Neuronal stem cell (in vitro differentiated cells): ENCODE measurements at regions not wholly inside any gene's neighbourhood (a gene's known extent, or its start where the extent isn't known, plus 50 kb on each side); places are given as distances from the start of the nearest gene placed in this dataset.

Experiments
- DNase-seq: peaks from one replicate; pipeline ENCODE4 v3.0.0-alpha.2; 2013; ENCODE audit warnings: low spot score
- H2AFZ ChIP-seq: one replicate; pipeline ENCODE4 v1.6.1; 2013; ENCODE audit warnings: mild to moderate bottlenecking, low read length, inconsistent platforms
- H2AK5ac ChIP-seq: 2 replicates; pipeline ENCODE4 v1.6.1; 2013; ENCODE audit warnings: low read depth, mild to moderate bottlenecking, inconsistent platforms, low read length, moderate library complexity, mixed read lengths
- H2BK120ac ChIP-seq: 2 replicates; pipeline ENCODE4 v1.6.1; 2013; ENCODE audit warnings: low read depth, mild to moderate bottlenecking, inconsistent platforms, low read length, moderate library complexity, mixed read lengths
- H2BK12ac ChIP-seq: one replicate; pipeline ENCODE4 v1.6.1; 2013; ENCODE audit warnings: low read length, inconsistent platforms
- H2BK15ac ChIP-seq: 2 replicates; pipeline ENCODE4 v1.6.1; 2013; ENCODE audit warnings: mild to moderate bottlenecking, low read length, inconsistent platforms, mixed read lengths
- H2BK5ac ChIP-seq: one replicate; pipeline ENCODE4 v1.6.1; 2013; ENCODE audit warnings: inconsistent platforms, mild to moderate bottlenecking, low read length, moderate library complexity
- H3K14ac ChIP-seq: one replicate; pipeline ENCODE4 v1.6.1; 2013; ENCODE audit warnings: low read length, inconsistent platforms
- H3K18ac ChIP-seq: 2 replicates; pipeline ENCODE4 v1.6.1; 2013; ENCODE audit warnings: low read length, inconsistent platforms
- H3K23ac ChIP-seq: 2 replicates; pipeline ENCODE4 v1.6.1; 2013; ENCODE audit warnings: low read depth, mild to moderate bottlenecking, mixed read lengths, low read length, inconsistent platforms; ENCODE audit not compliant: poor library complexity
- H3K27ac ChIP-seq: replicated peaks from 3 replicates; pipeline ENCODE4 v1.5.1; 2013; ENCODE audit warnings: low read length, inconsistent platforms
- H3K27me3 ChIP-seq, 3 experiments: 2 replicates each; pipeline ENCODE4 v1.6.1; 2013; ENCODE audit warnings: low read length in 3 of 3, mild to moderate bottlenecking in 2 of 3, inconsistent platforms in 1 of 3, low read depth in 1 of 3, mixed read lengths in 1 of 3, moderate library complexity in 1 of 3; ENCODE audit not compliant: control insufficient read depth in 3 of 3, insufficient read depth in 3 of 3
- H3K36me3 ChIP-seq, 2 donors: replicated peaks in 1 of 2; 2 replicates each; pipeline ENCODE4 v1.6.1; 2013; ENCODE audit warnings: low read length in 2 of 2; ENCODE audit not compliant: control insufficient read depth in 2 of 2, insufficient read depth in 2 of 2
- H3K4ac ChIP-seq: 2 replicates; pipeline ENCODE4 v1.6.1; 2013; ENCODE audit warnings: inconsistent platforms, mild to moderate bottlenecking, low read length, moderate library complexity
- H3K4me1 ChIP-seq, 2 donors: 1 replicate in 1 of 2; 2 replicates in 1 of 2; pipeline ENCODE4 v1.6.1; 2013; ENCODE audit warnings: low read length in 2 of 2, low read depth in 1 of 2; ENCODE audit not compliant: control insufficient read depth in 2 of 2, insufficient read depth in 1 of 2
- H3K4me2 ChIP-seq: one replicate; pipeline ENCODE4 v1.6.1; 2013; ENCODE audit warnings: mild to moderate bottlenecking, low read length, inconsistent platforms; ENCODE audit not compliant: insufficient read depth, poor library complexity, severe bottlenecking
- H3K4me3 ChIP-seq, 2 donors: 2 replicates each; pipeline ENCODE4 v1.5.1; 2013; ENCODE audit warnings: low read length in 2 of 2, mild to moderate bottlenecking in 2 of 2, inconsistent platforms in 1 of 2, moderate library complexity in 1 of 2
- H3K79me1 ChIP-seq: one replicate; pipeline ENCODE4 v1.6.1; 2013; ENCODE audit warnings: low read depth, mild to moderate bottlenecking, inconsistent platforms, low read length, moderate library complexity
- H3K9ac ChIP-seq: one replicate; pipeline ENCODE4 v1.6.1; 2013; ENCODE audit warnings: mild to moderate bottlenecking, low read depth, low read length, inconsistent platforms; ENCODE audit not compliant: poor library complexity
- H3K9me3 ChIP-seq, 2 donors: replicated peaks in 1 of 2; 2 replicates each; pipeline versions ENCODE3 to v1.6.1; 2013; ENCODE audit warnings: low read length in 2 of 2, mild to moderate bottlenecking in 2 of 2, inconsistent platforms in 1 of 2, low read depth in 1 of 2, mixed read lengths in 1 of 2, moderate library complexity in 1 of 2; ENCODE audit not compliant: control insufficient read depth in 2 of 2, insufficient read depth in 1 of 2
- H4K8ac ChIP-seq: one replicate; pipeline ENCODE4 v1.6.1; 2013; ENCODE audit warnings: low read depth, mild to moderate bottlenecking, inconsistent platforms, low read length, moderate library complexity
- H4K91ac ChIP-seq: one replicate; pipeline ENCODE4 v1.6.1; 2013; ENCODE audit warnings: low read length, low read depth, mild to moderate bottlenecking, inconsistent platforms; ENCODE audit not compliant: poor library complexity
- WGBS, 2 donors: extraction: QIAGEN DNeasy Blood & Tissue Kit; methylation state at CpG; one replicate each; pipeline ENCODE4 v1.1.7; 2013; ENCODE audit warnings: missing lambda C conversion rate in 2 of 2, mixed read lengths in 1 of 2; ENCODE audit not compliant: insufficient read length in 2 of 2, insufficient replicate concordance in 1 of 2; ENCODE audit errors: extremely low coverage in 2 of 2; 5-methylcytosine and 5-hydroxymethylcytosine counted together

DNA sequence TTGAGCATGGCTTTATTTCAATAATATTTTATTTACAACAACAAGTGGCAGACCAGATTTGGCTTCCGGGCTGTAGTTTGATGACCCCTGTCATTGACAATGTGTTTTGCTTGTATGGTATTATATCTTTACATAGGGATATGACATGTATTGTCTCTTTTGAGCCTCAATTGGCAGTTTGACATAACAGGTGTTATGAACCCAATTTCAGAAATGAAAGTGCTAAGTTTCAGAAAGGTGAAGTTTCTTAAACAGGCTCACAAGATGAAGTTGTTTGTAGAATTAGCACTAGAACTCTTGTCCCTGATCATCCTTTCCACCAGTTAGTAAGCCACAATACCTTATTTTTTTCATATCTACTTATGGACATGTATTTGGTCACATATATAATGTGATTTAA is 303.0 kb upstream of the GRIA1 start:
- Histone ChIP-seq H2BK15ac (no peak overlapping the region), H3K9me3 (no peaks in the 10 kb centered on the region), H2BK5ac (no peak overlapping the region), H2BK12ac (no peak overlapping the region), H2AFZ (no peak overlapping the region), H3K79me1 (no peaks in the 10 kb centered on the region), H3K18ac (no peak overlapping the region), H4K8ac (no peak overlapping the region), H3K14ac (no peak overlapping the region), H3K36me3 (peaks cover 0 to 1% of the 10 kb centered on the region in 2 donors), H3K4ac (no peak overlapping the region), H3K4me3 (no peak overlapping the region), H3K23ac (no peak overlapping the region), H3K4me2 (no peak overlapping the region), H2BK120ac (no peak overlapping the region), H4K91ac (no peak overlapping the region), H2AK5ac (no peak overlapping the region), H3K4me1 (no peaks in the 10 kb centered on the region), H3K27me3 (no peaks in the 10 kb centered on the region), H3K9ac (no peak overlapping the region), H3K27ac (no peak overlapping the region)
- no CpG with 5 or more reads among the region's 1 CpG for WGBS, 2 donors
- no peak for DNase-seq

DNA sequence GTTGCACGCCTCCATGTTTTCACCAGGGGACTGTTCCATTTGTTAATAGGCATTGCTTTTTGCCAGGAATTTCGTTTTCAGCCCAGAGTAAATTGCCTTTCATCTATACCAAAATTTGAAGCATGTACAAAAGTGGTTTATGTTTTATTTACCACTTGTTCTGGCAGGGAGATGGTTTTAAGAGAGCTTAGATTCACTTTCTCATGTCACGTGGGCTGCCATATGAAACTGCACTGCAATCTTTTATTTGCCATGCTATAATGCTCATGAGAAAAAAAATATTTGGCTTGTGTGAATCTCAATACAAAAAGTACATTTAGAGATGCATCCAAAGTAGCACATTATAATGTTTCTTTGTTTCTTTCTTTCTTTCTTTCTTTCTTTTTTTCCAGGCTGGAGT is 284.1 kb upstream of the GRIA1 start:
- no peak overlapping the region for H3K23ac ChIP-seq
- WGBS, 2 donors = no CpG with 5 or more reads among the region's 3 CpGs
- H3K79me1 ChIP-seq = no peaks in the 10 kb centered on the region
- no peak overlapping the region for H3K27ac ChIP-seq
- no peak overlapping the region for H3K4ac ChIP-seq
- no peak overlapping the region for H2AFZ ChIP-seq
- peaks cover 4% of the 10 kb centered on the region in 2 donors for H3K4me1 ChIP-seq
- H3K9me3 ChIP-seq = no peaks in the 10 kb centered on the region
- H4K91ac ChIP-seq = no peak overlapping the region
- no peak overlapping the region for H4K8ac ChIP-seq
- no peak overlapping the region for H3K9ac ChIP-seq
- no peak overlapping the region for H2BK12ac ChIP-seq
- H2BK120ac ChIP-seq = no peak overlapping the region
- H3K4me3 ChIP-seq = no peak overlapping the region
- no peak overlapping the region for H2BK15ac ChIP-seq
- peaks cover 0 to 2% (median 0%) of the 10 kb centered on the region in 3 experiments for H3K27me3 ChIP-seq
- DNase-seq = no peak
- H2AK5ac ChIP-seq = no peak overlapping the region
- H3K18ac ChIP-seq = no peak overlapping the region
- H2BK5ac ChIP-seq = no peak overlapping the region
- no peak overlapping the region for H3K4me2 ChIP-seq
- no peak overlapping the region for H3K14ac ChIP-seq
- no peaks in the 10 kb centered on the region for H3K36me3 ChIP-seq

DNA sequence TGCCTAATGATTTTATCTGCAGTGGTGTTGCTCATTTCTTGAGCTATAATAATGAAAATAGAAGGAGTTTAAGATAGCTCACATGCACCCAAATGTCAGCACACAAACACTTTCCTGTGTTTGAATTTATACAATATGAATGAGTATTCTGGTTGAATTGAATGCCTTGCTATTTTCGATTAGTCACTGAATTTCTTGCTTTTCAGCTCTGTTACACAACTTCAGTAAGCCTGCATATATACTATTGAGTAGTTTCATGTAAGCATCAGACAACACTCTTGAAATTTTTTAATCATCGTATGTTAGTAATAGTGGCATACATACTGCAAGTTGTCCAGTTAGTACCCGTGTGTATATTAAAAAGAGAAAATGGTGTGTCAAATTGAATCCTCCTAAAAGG is 281.5 kb upstream of the GRIA1 start:
- H3K4me1 ChIP-seq = peaks cover 6% of the 10 kb centered on the region in 2 donors
- H2BK120ac ChIP-seq = no peak overlapping the region
- H3K79me1 ChIP-seq = no peaks in the 10 kb centered on the region
- no peak overlapping the region for H2BK12ac ChIP-seq
- no peaks in the 10 kb centered on the region for H3K9me3 ChIP-seq
- H3K4me3 ChIP-seq = no peak overlapping the region
- H3K36me3 ChIP-seq = no peaks in the 10 kb centered on the region
- no peak overlapping the region for H4K91ac ChIP-seq
- H3K9ac ChIP-seq = no peak overlapping the region
- no peak overlapping the region for H3K14ac ChIP-seq
- H3K23ac ChIP-seq = no peak overlapping the region
- H3K18ac ChIP-seq = no peak overlapping the region
- H2AK5ac ChIP-seq = no peak overlapping the region
- H3K27me3 ChIP-seq = peaks cover 0 to 2% (median 0%) of the 10 kb centered on the region in 3 experiments
- no peak overlapping the region for H2BK5ac ChIP-seq
- H4K8ac ChIP-seq = no peak overlapping the region
- no CpG with 5 or more reads among the region's 3 CpGs for WGBS, 2 donors
- H3K27ac ChIP-seq = no peak overlapping the region
- H2BK15ac ChIP-seq = no peak overlapping the region
- H2AFZ ChIP-seq = no peak overlapping the region
- no peak overlapping the region for H3K4ac ChIP-seq
- no peak for DNase-seq
- no peak overlapping the region for H3K4me2 ChIP-seq

DNA sequence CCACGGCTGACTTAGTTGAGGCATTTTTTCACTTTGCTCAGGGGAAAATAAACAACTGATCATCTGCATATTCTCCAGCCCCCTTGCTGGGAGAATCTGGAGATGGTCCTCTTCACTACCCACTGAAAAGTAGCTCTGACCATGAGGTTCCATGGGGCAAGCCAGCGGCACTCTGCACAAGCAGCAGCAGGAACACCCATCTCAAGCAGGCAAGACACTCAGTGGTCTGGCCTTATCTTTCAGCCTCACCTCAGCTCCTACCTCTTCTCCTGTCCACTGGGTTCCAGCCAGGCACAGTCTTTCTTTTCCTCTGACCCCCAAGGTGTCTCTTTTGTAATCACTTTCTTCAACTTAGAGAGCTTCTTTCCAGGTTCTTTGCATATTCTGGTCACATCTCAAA is 280.8 kb upstream of the GRIA1 start:
- WGBS, 2 donors = no CpG with 5 or more reads among the region's 2 CpGs
- no peak for DNase-seq
- H4K91ac ChIP-seq = no peak overlapping the region
- no peak overlapping the region for H3K27ac ChIP-seq
- no peak overlapping the region for H2BK15ac ChIP-seq
- no peak overlapping the region for H3K23ac ChIP-seq
- H3K4ac ChIP-seq = no peak overlapping the region
- H3K4me3 ChIP-seq = no peak overlapping the region
- H2AFZ ChIP-seq = no peak overlapping the region
- no peak overlapping the region for H2BK5ac ChIP-seq
- H3K36me3 ChIP-seq = no peaks in the 10 kb centered on the region
- H2BK12ac ChIP-seq = no peak overlapping the region
- H3K9me3 ChIP-seq = no peaks in the 10 kb centered on the region
- peaks cover 0 to 2% (median 0%) of the 10 kb centered on the region in 3 experiments for H3K27me3 ChIP-seq
- no peak overlapping the region for H4K8ac ChIP-seq
- no peak overlapping the region for H2BK120ac ChIP-seq
- peaks cover 6% of the 10 kb centered on the region in 2 donors for H3K4me1 ChIP-seq
- no peak overlapping the region for H3K4me2 ChIP-seq
- no peaks in the 10 kb centered on the region for H3K79me1 ChIP-seq
- no peak overlapping the region for H3K9ac ChIP-seq
- no peak overlapping the region for H3K18ac ChIP-seq
- no peak overlapping the region for H2AK5ac ChIP-seq
- H3K14ac ChIP-seq = no peak overlapping the region
